Central memory CD8-positive, alpha-beta T cell (primary cell): ENCODE measurements at regions not wholly inside any gene's neighbourhood (a gene's known extent, or its start where the extent isn't known, plus 50 kb on each side); places are given as distances from the start of the nearest gene placed in this dataset.

Source experiments
- ATAC-seq: fragments of 150-1000 bp; cut with Tn5 transposase; replicated peaks from 2 replicates; pipeline ENCODE4 v1.10.0; 2022; ENCODE audit warnings: mild to moderate bottlenecking, moderate FRiP score, moderate number of reproducible peaks; ENCODE audit not compliant: poor library complexity, severe bottlenecking; ENCODE audit errors: extremely low read depth
- DNase-seq, 2 donors: peaks; one replicate each; pipeline ENCODE4 v3.0.0; 2021; ENCODE audit warnings: low spot score in 2 of 2
- H3K27ac Mint-ChIP-seq: one replicate; pipeline ENCODE4 v1.8.0; 2022; ENCODE audit warnings: low read depth, mild to moderate bottlenecking, moderate library complexity, mixed read lengths
- H3K27me3 Mint-ChIP-seq: one replicate; pipeline ENCODE4 v1.8.0; 2022; ENCODE audit warnings: mixed read lengths
- H3K36me3 Mint-ChIP-seq: one replicate; pipeline ENCODE4 v1.8.0; 2022; ENCODE audit warnings: mild to moderate bottlenecking, moderate library complexity, mixed read lengths; ENCODE audit not compliant: insufficient read depth
- H3K4me1 Mint-ChIP-seq: one replicate; pipeline ENCODE4 v1.8.0; 2022; ENCODE audit warnings: mixed read lengths
- H3K4me3 Mint-ChIP-seq: one replicate; pipeline ENCODE4 v1.8.0; 2022; ENCODE audit warnings: mild to moderate bottlenecking, moderate library complexity, mixed read lengths
- H3K9me3 Mint-ChIP-seq: one replicate; pipeline ENCODE4 v1.8.0; 2022; ENCODE audit warnings: mixed read lengths

DNA sequence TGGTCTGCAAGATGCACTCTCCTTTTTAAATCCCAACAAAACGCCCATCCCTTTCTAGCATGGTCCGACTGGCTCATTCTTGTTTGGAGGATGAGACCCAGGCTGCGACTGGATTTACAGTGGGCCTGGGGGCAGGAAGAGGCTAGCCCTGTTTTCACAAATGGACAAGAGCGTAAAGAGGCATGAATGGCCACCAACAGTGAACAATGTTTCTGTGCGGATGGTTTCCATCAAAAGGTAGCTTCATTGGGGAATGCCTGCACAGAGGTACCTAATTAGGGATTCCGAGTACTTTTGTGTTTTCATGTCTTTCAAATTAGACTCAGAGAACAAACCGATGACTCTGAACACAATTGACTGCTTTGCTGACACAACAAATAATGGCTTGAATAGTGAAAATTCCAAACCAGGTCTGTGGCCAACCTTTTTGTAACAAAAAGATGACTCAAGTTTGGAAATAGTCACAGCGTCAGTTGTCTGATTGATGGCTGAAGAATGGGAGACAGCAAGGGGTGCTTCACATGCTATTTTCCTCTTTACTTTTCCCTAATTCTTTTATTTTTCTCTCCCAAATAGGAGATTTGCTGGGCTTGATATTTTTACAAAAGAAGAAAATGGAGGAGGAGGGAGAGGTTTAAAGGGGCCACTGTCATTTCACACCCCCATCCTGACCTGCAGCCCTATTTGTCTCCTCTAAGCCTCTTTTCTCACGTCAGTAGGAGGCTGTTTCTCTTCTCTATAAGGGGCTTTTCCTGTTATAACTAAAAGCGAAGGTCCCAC, 208.1 kb upstream of the S1PR3 start:
- ATAC-seq (no peak), DNase-seq (no peak)
- H3K9me3 Mint-ChIP-seq = no peaks in the 10 kb centered on the region
- H3K27me3 Mint-ChIP-seq = peaks cover 42% of the 10 kb centered on the region
- H3K4me3 Mint-ChIP-seq = no peak overlapping the region
- H3K36me3 Mint-ChIP-seq = no peaks in the 10 kb centered on the region
- no peaks in the 10 kb centered on the region for H3K4me1 Mint-ChIP-seq
- no peak overlapping the region for H3K27ac Mint-ChIP-seq

- H3K27ac Mint-ChIP-seq = no peak overlapping the region
- ATAC-seq (no peak), DNase-seq (no peak)
- H3K4me3 Mint-ChIP-seq = no peak overlapping the region
- H3K36me3 Mint-ChIP-seq = no peaks in the 10 kb centered on the region
- H3K27me3 Mint-ChIP-seq = peaks cover 48% of the 10 kb centered on the region
- H3K9me3 Mint-ChIP-seq = no peaks in the 10 kb centered on the region
- no peaks in the 10 kb centered on the region for H3K4me1 Mint-ChIP-seq
Measured at GRCh38 chr9:88783711-88784083, 207.6 kb upstream of the S1PR3 start.

DNA sequence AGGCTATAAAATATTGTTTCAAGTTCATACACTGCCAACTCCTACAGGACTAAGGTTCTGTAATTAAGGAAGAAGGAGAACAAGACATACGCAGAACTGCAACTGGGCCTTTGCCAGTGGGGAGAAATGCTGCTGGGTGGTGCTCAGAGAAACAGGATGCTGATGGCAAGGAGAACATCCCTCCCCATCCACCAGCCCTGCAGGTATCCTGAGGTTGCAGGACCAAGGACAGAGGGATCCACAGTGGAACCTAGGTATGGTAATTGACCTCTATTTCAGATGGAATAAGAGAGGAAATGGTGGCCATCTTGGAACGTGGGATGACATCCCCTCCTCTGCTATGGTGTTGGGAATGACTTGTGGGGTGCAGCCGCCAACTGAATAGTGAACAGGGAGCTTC, 206.3 kb upstream of the S1PR3 start:
- no peaks in the 10 kb centered on the region for H3K4me1 Mint-ChIP-seq
- no peak overlapping the region for H3K27ac Mint-ChIP-seq
- no peaks in the 10 kb centered on the region for H3K9me3 Mint-ChIP-seq
- H3K27me3 Mint-ChIP-seq = peaks cover 49% of the 10 kb centered on the region
- DNase-seq = no peak
- H3K4me3 Mint-ChIP-seq = no peak overlapping the region
- no peak for ATAC-seq
- no peaks in the 10 kb centered on the region for H3K36me3 Mint-ChIP-seq

- Mint-ChIP-seq H3K4me1 (no peaks in the 10 kb centered on the region), H3K27ac (no peak overlapping the region), H3K27me3 (peaks cover 47% of the 10 kb centered on the region), H3K36me3 (no peaks in the 10 kb centered on the region), H3K4me3 (no peak overlapping the region), H3K9me3 (no peaks in the 10 kb centered on the region)
- DNase-seq = no peak
- ATAC-seq = no peak
Measured at GRCh38 chr9:88786291-88787079, 204.8 kb upstream of the S1PR3 start.

GRCh38 chr9:88789785-88790184, 201.5 kb upstream of the S1PR3 start:
- Mint-ChIP-seq H3K36me3 (no peaks in the 10 kb centered on the region), H3K27me3 (peaks cover 24% of the 10 kb centered on the region), H3K4me3 (no peak overlapping the region), H3K27ac (no peak overlapping the region), H3K4me1 (no peaks in the 10 kb centered on the region), H3K9me3 (no peaks in the 10 kb centered on the region)
- ATAC-seq (no peak), DNase-seq (no peak)

DNA sequence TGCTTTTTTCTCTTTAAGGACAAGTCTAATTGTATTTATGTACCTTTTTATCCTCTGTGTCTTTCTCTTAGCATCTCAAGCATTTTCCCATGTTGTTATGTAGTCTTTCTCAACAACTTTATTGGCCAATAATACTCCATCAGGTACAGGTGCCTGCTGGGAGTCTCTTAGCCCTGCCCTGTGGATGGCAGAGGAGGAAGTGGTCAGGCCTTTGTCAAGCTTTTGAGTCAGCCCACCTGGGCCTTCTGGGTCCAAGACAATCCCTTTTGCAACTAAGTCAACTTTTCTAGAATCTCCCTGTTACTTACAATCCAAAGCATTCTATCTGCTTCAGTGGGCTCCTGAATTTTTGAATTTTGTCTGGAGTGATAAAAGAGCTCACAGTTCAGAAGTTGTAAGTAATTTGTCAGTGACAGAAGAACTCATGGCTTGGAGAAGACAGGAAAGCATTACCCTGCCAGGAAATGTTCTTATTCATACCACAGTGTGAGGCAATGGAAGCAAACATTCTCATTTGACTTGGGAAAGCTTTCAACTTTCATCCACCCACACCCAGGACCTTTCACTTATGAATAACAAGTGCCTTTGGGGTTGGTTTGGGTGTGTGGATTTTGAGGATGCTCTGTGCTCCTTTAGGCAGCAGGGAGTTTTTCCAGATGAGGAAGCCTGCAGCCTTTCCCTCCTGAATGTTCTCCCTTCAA, 200.0 kb upstream of the S1PR3 start:
- Mint-ChIP-seq H3K4me3 (no peak overlapping the region), H3K36me3 (no peaks in the 10 kb centered on the region), H3K27me3 (peaks cover 24% of the 10 kb centered on the region), H3K4me1 (no peaks in the 10 kb centered on the region), H3K27ac (no peak overlapping the region), H3K9me3 (peaks cover 5% of the 10 kb centered on the region)
- ATAC-seq = no peak
- no peak for DNase-seq

DNA sequence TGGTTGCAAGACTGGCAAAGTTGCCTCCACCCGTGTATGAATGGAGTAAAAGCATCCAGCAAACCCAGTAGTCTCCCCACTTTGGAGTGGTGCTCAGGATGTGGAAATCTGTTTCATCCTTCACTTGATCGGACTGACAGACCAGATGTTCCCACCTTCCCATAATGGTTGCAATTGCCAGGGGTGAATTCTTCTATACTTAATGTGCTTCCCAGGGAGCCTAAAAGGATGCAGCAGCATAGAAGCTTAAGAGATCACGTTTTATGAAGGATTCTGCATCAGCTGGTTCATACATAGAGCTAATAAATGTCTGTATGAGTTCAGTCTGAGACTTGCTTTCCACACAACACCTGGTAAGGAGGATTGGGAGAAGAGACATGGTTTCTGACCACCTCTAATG, 198.8 kb upstream of the S1PR3 start:
- Mint-ChIP-seq H3K27ac (no peak overlapping the region), H3K4me3 (no peak overlapping the region), H3K27me3 (peaks cover 13% of the 10 kb centered on the region), H3K9me3 (peaks cover 5% of the 10 kb centered on the region), H3K36me3 (no peaks in the 10 kb centered on the region), H3K4me1 (no peaks in the 10 kb centered on the region)
- no peak for DNase-seq
- no peak for ATAC-seq

DNA sequence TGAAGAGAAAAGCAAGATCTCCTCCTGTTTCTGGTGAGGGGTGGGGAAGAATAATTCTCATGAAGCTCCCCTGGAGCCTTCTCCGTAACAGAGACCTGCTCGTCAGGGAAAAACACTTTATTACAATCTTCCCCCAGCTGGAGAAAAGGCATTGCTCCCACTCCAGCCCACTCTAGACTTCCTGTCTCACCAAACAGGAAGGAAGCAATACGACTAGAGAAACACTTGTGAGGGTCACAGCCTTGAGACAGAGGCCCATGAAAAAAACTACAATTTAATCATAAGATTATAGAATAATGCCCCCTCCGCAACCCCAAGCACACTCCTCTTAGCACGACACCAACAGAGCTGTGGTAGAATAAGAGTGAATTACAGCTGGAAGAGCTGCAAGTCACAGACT, 197.2 kb upstream of the S1PR3 start:
- ATAC-seq (no peak), DNase-seq (no peak)
- peaks cover 5% of the 10 kb centered on the region for H3K9me3 Mint-ChIP-seq
- H3K4me3 Mint-ChIP-seq = no peak overlapping the region
- no peaks in the 10 kb centered on the region for H3K27me3 Mint-ChIP-seq
- no peaks in the 10 kb centered on the region for H3K36me3 Mint-ChIP-seq
- H3K27ac Mint-ChIP-seq = no peak overlapping the region
- H3K4me1 Mint-ChIP-seq = no peaks in the 10 kb centered on the region

DNA sequence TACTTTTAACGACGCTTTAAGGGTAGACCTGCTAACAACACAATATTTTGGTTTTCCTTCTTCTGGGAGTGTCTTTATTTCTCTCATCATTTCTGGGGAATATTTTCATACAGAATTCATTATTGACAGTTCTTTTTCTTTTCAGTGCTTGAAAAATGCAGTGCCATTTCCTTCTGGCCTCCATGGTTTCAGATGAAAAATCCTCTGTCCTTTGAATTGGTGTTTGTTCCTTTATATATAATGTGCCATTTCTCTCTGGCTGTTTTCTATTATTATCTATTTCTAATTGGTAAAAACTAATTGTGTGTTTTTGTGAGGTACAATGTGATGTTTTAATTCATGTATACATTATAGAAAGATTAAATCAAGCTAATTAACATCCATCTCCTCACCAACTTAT, 194.3 kb upstream of the S1PR3 start:
- Mint-ChIP-seq H3K27ac (no peak overlapping the region), H3K9me3 (peaks cover 5% of the 10 kb centered on the region), H3K36me3 (no peaks in the 10 kb centered on the region), H3K4me3 (no peak overlapping the region), H3K4me1 (no peaks in the 10 kb centered on the region), H3K27me3 (peaks cover 24% of the 10 kb centered on the region)
- no peak for ATAC-seq
- DNase-seq = no peak

DNA sequence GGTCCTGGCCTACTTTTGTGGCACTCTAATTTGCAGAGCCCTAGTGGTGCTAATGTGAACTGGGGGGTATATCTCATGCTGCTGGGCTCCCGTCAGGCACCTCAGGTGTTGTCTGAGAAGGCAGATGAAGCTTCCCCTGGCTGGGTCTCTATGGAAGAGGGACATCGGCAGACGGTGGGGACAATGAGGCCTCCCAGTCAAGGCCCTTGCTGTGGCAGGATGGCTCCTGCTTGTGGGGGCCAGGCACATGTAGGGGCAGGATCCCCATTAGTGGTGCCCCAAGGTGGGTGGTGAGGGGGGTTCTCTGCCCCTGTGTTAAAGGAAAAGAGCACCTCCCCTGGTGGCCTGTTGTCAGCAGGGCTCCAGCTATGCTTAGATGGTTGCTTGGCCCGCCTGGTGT, 192.8 kb upstream of the S1PR3 start:
- H3K9me3 Mint-ChIP-seq = peaks cover 5% of the 10 kb centered on the region
- H3K27me3 Mint-ChIP-seq = peaks cover 35% of the 10 kb centered on the region
- no peaks in the 10 kb centered on the region for H3K4me1 Mint-ChIP-seq
- no peaks in the 10 kb centered on the region for H3K36me3 Mint-ChIP-seq
- H3K27ac Mint-ChIP-seq = no peak overlapping the region
- H3K4me3 Mint-ChIP-seq = no peak overlapping the region
- no peak for DNase-seq
- ATAC-seq = no peak

GRCh38 chr9:88799541-88800328, 191.5 kb upstream of the S1PR3 start:
- peaks cover 47% of the 10 kb centered on the region for H3K27me3 Mint-ChIP-seq
- ATAC-seq = no peak
- H3K4me3 Mint-ChIP-seq = no peak overlapping the region
- H3K9me3 Mint-ChIP-seq = peaks cover 5% of the 10 kb centered on the region
- no peak for DNase-seq
- H3K27ac Mint-ChIP-seq = no peak overlapping the region
- H3K36me3 Mint-ChIP-seq = no peaks in the 10 kb centered on the region
- H3K4me1 Mint-ChIP-seq = no peaks in the 10 kb centered on the region

DNA sequence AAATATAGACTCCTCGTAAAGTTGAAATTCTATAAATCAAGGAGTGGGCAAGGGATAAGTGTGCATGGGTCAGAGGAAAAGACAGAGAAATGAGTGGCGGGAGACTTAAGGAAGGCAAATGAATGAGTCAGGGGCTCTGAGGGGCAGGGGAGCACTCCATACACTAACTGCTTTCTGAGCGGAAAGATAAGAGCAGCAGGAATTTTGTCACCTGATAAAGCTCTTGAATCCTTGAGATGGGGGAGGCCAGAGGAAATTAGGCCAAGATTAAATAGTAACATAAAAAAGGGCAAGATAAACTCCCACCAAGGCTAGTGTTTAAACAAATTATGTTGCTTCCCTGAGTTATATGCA, 191.0 kb upstream of the S1PR3 start:
- H3K4me3 Mint-ChIP-seq = no peak overlapping the region
- H3K27ac Mint-ChIP-seq = no peak overlapping the region
- H3K4me1 Mint-ChIP-seq = no peaks in the 10 kb centered on the region
- DNase-seq (no peak), ATAC-seq (no peak)
- H3K9me3 Mint-ChIP-seq = peaks cover 5% of the 10 kb centered on the region
- no peaks in the 10 kb centered on the region for H3K36me3 Mint-ChIP-seq
- peaks cover 48% of the 10 kb centered on the region for H3K27me3 Mint-ChIP-seq
